Renal cortical epithelial cell (primary cell): ENCODE measurements at regions not wholly inside any gene's neighbourhood (a gene's known extent, or its start where the extent isn't known, plus 50 kb on each side); places are given as distances from the start of the nearest gene placed in this dataset.

Experiments
- DNase-seq: peaks from one replicate; pipeline ENCODE4 v3.0.0-alpha.2; 2011; ENCODE audit warnings: low read depth

- no peak for DNase-seq
Measured at GRCh38 chr1:38291336-38291735, 244.7 kb upstream of the POU3F1 start.

GRCh38 chr1:38289034-38289433, 242.4 kb upstream of the POU3F1 start:
- no peak for DNase-seq

GRCh38 chr1:38287547-38287946, 241.0 kb upstream of the POU3F1 start:
- DNase-seq: no peak

- no peak for DNase-seq
Measured at GRCh38 chr1:38287036-38287435, 240.4 kb upstream of the POU3F1 start.

GRCh38 chr1:38285807-38286530, 239.4 kb upstream of the POU3F1 start:
- DNase-seq: no peak

- DNase-seq: no peak
Measured at GRCh38 chr1:38284953-38285352, 238.4 kb upstream of the POU3F1 start.

GRCh38 chr1:38283696-38284470, 237.3 kb upstream of the POU3F1 start:
- DNase-seq: no peak

GRCh38 chr1:38279148-38279547, 232.6 kb upstream of the POU3F1 start:
- DNase-seq: no peak

- no peak for DNase-seq
Measured at GRCh38 chr1:38277646-38278045, 231.1 kb upstream of the POU3F1 start.

GRCh38 chr1:38275960-38276359, 229.4 kb upstream of the POU3F1 start:
- no peak for DNase-seq

GRCh38 chr1:38274974-38275373, 228.4 kb upstream of the POU3F1 start:
- peak; percentile 1 for DNase-seq

- no peak for DNase-seq
Measured at GRCh38 chr1:38273196-38273804, 226.7 kb upstream of the POU3F1 start.

- DNase-seq: no peak
Measured at GRCh38 chr1:38272515-38272914, 225.9 kb upstream of the POU3F1 start.

GRCh38 chr1:38270849-38271633, 224.4 kb upstream of the POU3F1 start:
- no peak for DNase-seq

GRCh38 chr1:38269923-38270848, 223.6 kb upstream of the POU3F1 start:
- DNase-seq: no peak

GRCh38 chr1:38268226-38268625, 221.6 kb upstream of the POU3F1 start:
- no peak for DNase-seq

GRCh38 chr1:38267037-38268036, 220.7 kb upstream of the POU3F1 start:
- DNase-seq: no peak

GRCh38 chr1:38266197-38266520, 219.6 kb upstream of the POU3F1 start:
- no peak for DNase-seq

- DNase-seq: no peak
Measured at GRCh38 chr1:38265293-38266196, 219.0 kb upstream of the POU3F1 start.
